Endothelial cell of umbilical vein (primary cell): ENCODE measurements at regions not wholly inside any gene's neighbourhood (a gene's known extent, or its start where the extent isn't known, plus 50 kb on each side); places are given as distances from the start of the nearest gene placed in this dataset.

Source experiments
- BruUV-seq: library from RNA; stranded (reverse); fragments of 400-500 nt; replicated peaks from 2 replicates; lab custom pipeline; 2021; lab: Mats Ljungman, UMichigan
- CTCF ChIA-PET: fragments of 300-600, 350-600 bp; sonication (Branson Sonifier 250); formaldehyde crosslinking; loops from one replicate; lab custom pipeline; 2021; ENCODE audit warnings: antibody characterized with exemption, inconsistent platforms; lab: Charles Lee
- POLR2A ChIA-PET: fragments of 300-600, 350-600 bp; sonication (Branson Sonifier 250); formaldehyde crosslinking; loops from one replicate; lab custom pipeline; 2021; ENCODE audit warnings: antibody characterized with exemption, inconsistent platforms; lab: Charles Lee
- DNase-seq: peaks from one replicate; pipeline ENCODE4 v3.0.0-alpha.2; 2011; ENCODE audit warnings: low read depth, low spot score
- FAIRE-seq: peaks from 2 replicates; lab custom pipeline; 2011; peaks lifted over from hg19 to GRCh38; lab: Jason Lieb, UNC
- H2AFZ ChIP-seq: 2 replicates; pipeline ENCODE4 v1.6.0; 2012; ENCODE audit warnings: low read depth, low read length, control low read depth, inconsistent platforms
- H3K27ac ChIP-seq: 2 replicates; pipeline ENCODE4 v1.5.1; 2011; ENCODE audit warnings: low read depth, mild to moderate bottlenecking, control low read depth, low read length, moderate library complexity; ENCODE audit not compliant: insufficient read depth
- H3K27me3 ChIP-seq, 2 experiments: 2 replicates each; pipeline versions ENCODE4 v1.6.0 to v1.6.1; 2011; ENCODE audit warnings: low read length in 2 of 2, mixed read lengths in 1 of 2; ENCODE audit not compliant: control insufficient read depth in 2 of 2, insufficient read depth in 2 of 2
- H3K36me3 ChIP-seq, 2 experiments: 2 replicates in 1 of 2; 3 replicates in 1 of 2; pipeline ENCODE4 v1.5.1; 2011; ENCODE audit warnings: low read length in 2 of 2, mild to moderate bottlenecking in 1 of 2, moderate library complexity in 1 of 2; ENCODE audit not compliant: control insufficient read depth in 2 of 2, insufficient read depth in 2 of 2; ENCODE audit errors: extremely low read depth in 1 of 2
- H3K4me1 ChIP-seq: 3 replicates; pipeline ENCODE4 v1.5.1; 2011; ENCODE audit warnings: mild to moderate bottlenecking, low read length; ENCODE audit not compliant: control insufficient read depth, insufficient read depth; ENCODE audit errors: extremely low read depth
- H3K4me2 ChIP-seq: 2 replicates; pipeline ENCODE4 v1.6.1; 2011; ENCODE audit warnings: low read length, control low read depth, mixed read lengths; ENCODE audit not compliant: insufficient read depth
- H3K4me3 ChIP-seq, 3 experiments: fragments of 200-600 bp in 1 of 3; sonication (generic), shearing (Covaris generic) in 1 of 3; replicated peaks in 1 of 3; 2 replicates each; pipeline ENCODE4 v1.5.1; 2011 to 2016; ENCODE audit warnings: control low read depth in 3 of 3, low read length in 3 of 3, mild to moderate bottlenecking in 2 of 3, inconsistent platforms in 1 of 3, low read depth in 1 of 3, moderate library complexity in 1 of 3; ENCODE audit not compliant: insufficient read depth in 1 of 3
- H3K79me2 ChIP-seq: 2 replicates; pipeline ENCODE4 v1.6.0; 2012; ENCODE audit warnings: low read length, inconsistent platforms; ENCODE audit not compliant: control insufficient read depth, insufficient read depth
- H3K9ac ChIP-seq: replicated peaks from 2 replicates; pipeline ENCODE3; 2011; ENCODE audit warnings: low read length, control low read depth; ENCODE audit not compliant: insufficient read depth; ENCODE audit errors: extremely low read depth
- H3K9me1 ChIP-seq: replicated peaks from 3 replicates; pipeline ENCODE4 v1.6.0; 2011; ENCODE audit warnings: mild to moderate bottlenecking, low read length; ENCODE audit not compliant: control insufficient read depth, insufficient read depth; ENCODE audit errors: extremely low read depth
- H3K9me3 ChIP-seq: replicated peaks from 2 replicates; pipeline ENCODE4 v1.5.1; 2012; ENCODE audit warnings: low read length, inconsistent platforms; ENCODE audit not compliant: control insufficient read depth, insufficient read depth
- H4K20me1 ChIP-seq: replicated peaks from 2 replicates; pipeline ENCODE3; 2011; ENCODE audit warnings: mild to moderate bottlenecking, low read length; ENCODE audit not compliant: control insufficient read depth, insufficient read depth; ENCODE audit errors: extremely low read depth
- EZH2 ChIP-seq: IDR thresholded peaks from 2 replicates; pipeline ENCODE4 v1.6.1; 2012; ENCODE audit warnings: borderline replicate concordance, low read depth, mild to moderate bottlenecking, moderate library complexity, low read length, inconsistent platforms; ENCODE audit not compliant: severe bottlenecking
- FOS ChIP-seq: IDR thresholded peaks from 2 replicates; pipeline ENCODE4 v1.6.1; 2011; ENCODE audit warnings: mild to moderate bottlenecking, low read length, moderate library complexity, borderline replicate concordance; ENCODE audit not compliant: insufficient read depth
- GATA2 ChIP-seq: IDR thresholded peaks from 2 replicates; pipeline ENCODE4 v1.7.0; 2011; ENCODE audit warnings: low read depth, mild to moderate bottlenecking, moderate library complexity, mixed read lengths, low read length; ENCODE audit not compliant: insufficient read length, insufficient read depth
- JUN ChIP-seq: IDR thresholded peaks from 2 replicates; pipeline ENCODE4 v1.6.1; 2011; ENCODE audit warnings: borderline replicate concordance, low read depth; ENCODE audit not compliant: insufficient read length, insufficient read depth
- MYC ChIP-seq: IDR thresholded peaks from one replicate; pipeline ENCODE4 v1.6.1; 2011; ENCODE audit warnings: mild to moderate bottlenecking, low read depth, low read length
- POLR2A ChIP-seq: IDR thresholded peaks from 2 replicates; pipeline ENCODE4 v1.6.1; 2012; ENCODE audit warnings: low read depth, mild to moderate bottlenecking, control low read depth, low read length
- POLR2AphosphoS5 ChIP-seq: IDR thresholded peaks from 2 replicates; pipeline ENCODE4 v1.6.1; 2012; ENCODE audit warnings: low read depth, mild to moderate bottlenecking, control low read depth, low read length, moderate library complexity; ENCODE audit not compliant: insufficient read depth
- dilution Hi-C: fragments of 300-500 bp; cut with MboI; formaldehyde crosslinking; loops from one replicate; pipeline ENCODE4 v1.15.0; 2019; ENCODE audit warnings: low sequenced_read_pairs; ENCODE audit not compliant: extremely low pct_ligation_motif_present
- intact Hi-C: fragments of 100-400 bp; cut with micrococcal nuclease; formaldehyde crosslinking; loops from one replicate; pipeline ENCODE4 v1.10.0; 2022
- TF ChIP-seq, protein P1 (sequence below): IDR thresholded peaks from 2 replicates; pipeline ENCODE4 v1.6.1; 2011; ENCODE audit not compliant: insufficient read depth, insufficient read length
- TF ChIP-seq, protein P2 (sequence below), 2 donors: IDR thresholded peaks; 1 replicate in 1 of 2; 2 replicates in 1 of 2; pipeline ENCODE4 v1.5.1; 2011; ENCODE audit warnings: low read length in 2 of 2, mild to moderate bottlenecking in 2 of 2, moderate library complexity in 2 of 2, control low read depth in 1 of 2, inconsistent platforms in 1 of 2, low read depth in 1 of 2; ENCODE audit not compliant: insufficient read depth in 1 of 2; ENCODE audit errors: extremely low read depth in 1 of 2

DNA sequence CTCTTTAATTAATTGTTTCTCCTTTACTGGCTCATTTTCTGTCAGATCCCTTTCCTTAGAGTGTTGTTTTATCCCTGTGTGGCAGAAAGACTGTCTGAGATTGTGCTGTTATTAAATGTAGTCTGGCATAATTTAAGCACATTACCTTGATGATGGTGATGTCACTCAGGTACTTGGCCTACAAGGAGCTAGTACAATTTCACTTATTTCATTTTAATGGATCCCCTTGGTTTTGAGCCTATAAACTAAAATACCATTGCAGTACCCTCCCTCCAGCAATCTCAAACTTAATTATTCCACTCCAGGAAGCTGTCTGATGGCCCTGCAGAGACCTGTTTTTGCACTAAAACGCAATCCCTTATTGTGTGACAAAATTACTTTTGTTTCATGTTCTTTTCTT is 968.6 kb downstream of the ADGRL3 start:
- dilution Hi-C loops (no loop called here), intact Hi-C loops (no loop called here)
- FAIRE-seq (no peak), DNase-seq (no peak)
- Histone ChIP-seq H3K9me3 (no peaks in the 10 kb centered on the region), H3K9me1 (no peaks in the 10 kb centered on the region), H3K4me3 (no peak overlapping the region), H4K20me1 (no peaks in the 10 kb centered on the region), H2AFZ (no peak overlapping the region), H3K9ac (no peak overlapping the region), H3K27ac (no peak overlapping the region), H3K4me2 (no peak overlapping the region), H3K27me3 (no peaks in the 10 kb centered on the region), H3K36me3 (no peaks in the 10 kb centered on the region), H3K4me1 (no peaks in the 10 kb centered on the region), H3K79me2 (no peaks in the 10 kb centered on the region)
- ChIA-PET CTCF (no interaction called here), POLR2A (no interaction called here)
- BruUV-seq: no TSS peak
- no peak for TF ChIP-seq POLR2A

DNA sequence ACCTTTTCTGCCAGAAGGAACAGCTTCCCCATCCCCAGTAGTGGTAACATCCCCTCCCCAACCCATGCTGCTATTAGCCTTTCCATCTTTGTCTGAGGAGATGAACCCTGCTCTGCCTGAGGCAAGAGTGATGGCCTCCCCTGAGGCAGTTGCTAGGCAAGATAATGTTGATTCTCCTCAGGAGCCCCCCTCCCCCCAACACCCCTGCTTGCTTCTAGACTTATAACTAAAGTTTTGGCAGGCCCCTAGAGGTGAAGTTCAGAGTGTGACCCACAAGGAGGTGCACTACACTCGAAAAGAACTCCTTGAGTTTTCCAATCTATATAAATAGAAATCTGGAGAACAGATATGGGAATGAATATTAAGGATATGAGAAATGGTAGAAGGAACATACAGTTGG is 962.5 kb downstream of the ADGRL3 start:
- FAIRE-seq (no peak), DNase-seq (no peak)
- H3K9ac ChIP-seq: no peak overlapping the region
- no peak overlapping the region for H3K4me2 ChIP-seq
- H3K9me1 ChIP-seq: no peaks in the 10 kb centered on the region
- intact Hi-C loops: no loop called here
- no peaks in the 10 kb centered on the region for H3K4me1 ChIP-seq
- no peaks in the 10 kb centered on the region for H4K20me1 ChIP-seq
- H3K79me2 ChIP-seq: no peaks in the 10 kb centered on the region
- no peaks in the 10 kb centered on the region for H3K36me3 ChIP-seq
- H3K27ac ChIP-seq: no peak overlapping the region
- no TSS peak for BruUV-seq
- H3K27me3 ChIP-seq: no peaks in the 10 kb centered on the region
- peaks cover 2% of the 10 kb centered on the region for H3K9me3 ChIP-seq
- dilution Hi-C loops: no loop called here
- H2AFZ ChIP-seq: no peak overlapping the region
- ChIA-PET CTCF (no interaction called here), POLR2A (no interaction called here)
- no peak overlapping the region for H3K4me3 ChIP-seq
- TF ChIP-seq, protein P1, sequence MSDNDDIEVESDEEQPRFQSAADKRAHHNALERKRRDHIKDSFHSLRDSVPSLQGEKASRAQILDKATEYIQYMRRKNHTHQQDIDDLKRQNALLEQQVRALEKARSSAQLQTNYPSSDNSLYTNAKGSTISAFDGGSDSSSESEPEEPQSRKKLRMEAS: no peak
- TF ChIP-seq GATA2: no peak
- no peak for TF ChIP-seq FOS
- no peak for TF ChIP-seq POLR2A
- no peak for TF ChIP-seq MYC
- TF ChIP-seq EZH2: no peak
- TF ChIP-seq JUN: no peak
- TF ChIP-seq POLR2AphosphoS5: no peak
- TF ChIP-seq, protein P2, sequence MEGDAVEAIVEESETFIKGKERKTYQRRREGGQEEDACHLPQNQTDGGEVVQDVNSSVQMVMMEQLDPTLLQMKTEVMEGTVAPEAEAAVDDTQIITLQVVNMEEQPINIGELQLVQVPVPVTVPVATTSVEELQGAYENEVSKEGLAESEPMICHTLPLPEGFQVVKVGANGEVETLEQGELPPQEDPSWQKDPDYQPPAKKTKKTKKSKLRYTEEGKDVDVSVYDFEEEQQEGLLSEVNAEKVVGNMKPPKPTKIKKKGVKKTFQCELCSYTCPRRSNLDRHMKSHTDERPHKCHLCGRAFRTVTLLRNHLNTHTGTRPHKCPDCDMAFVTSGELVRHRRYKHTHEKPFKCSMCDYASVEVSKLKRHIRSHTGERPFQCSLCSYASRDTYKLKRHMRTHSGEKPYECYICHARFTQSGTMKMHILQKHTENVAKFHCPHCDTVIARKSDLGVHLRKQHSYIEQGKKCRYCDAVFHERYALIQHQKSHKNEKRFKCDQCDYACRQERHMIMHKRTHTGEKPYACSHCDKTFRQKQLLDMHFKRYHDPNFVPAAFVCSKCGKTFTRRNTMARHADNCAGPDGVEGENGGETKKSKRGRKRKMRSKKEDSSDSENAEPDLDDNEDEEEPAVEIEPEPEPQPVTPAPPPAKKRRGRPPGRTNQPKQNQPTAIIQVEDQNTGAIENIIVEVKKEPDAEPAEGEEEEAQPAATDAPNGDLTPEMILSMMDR (IDR thresholded peaks at IDR 0.05; ENCODE audit: extremely low read depth in 1 of 2, insufficient read depth in 1 of 2, low read depth in 1 of 2, low read length in 2 of 2): no peak
